HG03039 (cell line): ENCODE measurements at regions not wholly inside any gene's neighbourhood (a gene's known extent, or its start where the extent isn't known, plus 50 kb on each side); places are given as distances from the start of the nearest gene placed in this dataset.

ENCODE experiments used
- ATAC-seq: cut with Tn5 transposase; IDR thresholded peaks from one replicate; pipeline ENCODE4 v1.9.1; 2021; ENCODE audit warnings: mild to moderate bottlenecking, moderate library complexity; ENCODE audit not compliant: unreplicated experiment

GRCh38 chr5:159774476-159775031 is 141.7 kb upstream of the ADRA1B start:
- ATAC-seq = no peak

DNA sequence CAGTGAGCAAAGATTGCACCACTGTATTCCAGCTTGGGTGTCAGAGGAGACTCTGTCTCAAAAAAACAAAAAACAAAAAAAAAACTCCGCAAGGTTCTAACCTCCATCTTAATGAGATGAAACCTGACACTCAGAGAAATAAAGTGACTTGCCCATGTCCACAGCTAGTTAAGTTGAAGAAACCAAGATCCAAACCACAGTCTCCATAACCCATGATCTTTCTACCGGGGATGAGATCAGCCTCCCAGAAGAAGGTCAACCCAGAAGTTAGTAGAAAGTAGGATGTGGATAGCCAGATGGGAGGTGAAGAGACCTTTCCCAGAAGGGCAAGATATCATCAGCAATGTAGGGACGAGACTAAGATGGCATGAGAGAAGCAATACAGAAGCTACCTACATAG is 140.4 kb upstream of the ADRA1B start:
- no peak for ATAC-seq

DNA sequence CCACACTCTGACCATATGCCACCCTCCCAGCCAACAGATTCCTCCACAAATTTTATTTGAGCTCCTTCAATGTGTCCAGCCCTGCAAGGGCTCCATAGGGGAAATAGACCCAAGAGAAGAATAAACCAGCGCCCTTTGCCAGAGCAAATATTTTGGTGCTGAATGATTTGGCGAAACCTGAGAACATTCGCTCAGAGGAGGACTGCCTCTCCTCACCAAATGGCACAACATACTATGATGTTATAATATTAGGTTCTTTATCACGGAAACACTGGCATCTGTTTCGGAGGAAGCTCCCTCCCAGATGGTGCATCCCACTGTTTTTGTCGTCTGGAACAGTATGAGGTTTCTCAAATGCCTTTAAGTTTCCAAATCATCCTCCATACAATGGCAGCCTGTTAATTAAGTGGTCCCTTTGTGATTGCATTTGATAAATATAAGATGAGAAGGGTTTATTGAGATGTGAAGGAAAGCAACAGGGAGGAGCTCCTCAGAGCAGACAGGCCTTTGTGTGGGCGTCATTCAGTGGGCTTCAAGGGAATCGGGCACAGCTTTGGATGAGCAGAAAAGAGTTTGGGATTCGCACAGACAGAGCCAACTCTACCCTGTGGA is 139.1 kb upstream of the ADRA1B start:
- ATAC-seq = no peak

GRCh38 chr5:159779481-159779880 is 136.8 kb upstream of the ADRA1B start:
- ATAC-seq = no peak

GRCh38 chr5:159780246-159780645 is 136.0 kb upstream of the ADRA1B start:
- no peak for ATAC-seq

GRCh38 chr5:159781626-159782157 is 134.6 kb upstream of the ADRA1B start:
- no peak for ATAC-seq

DNA sequence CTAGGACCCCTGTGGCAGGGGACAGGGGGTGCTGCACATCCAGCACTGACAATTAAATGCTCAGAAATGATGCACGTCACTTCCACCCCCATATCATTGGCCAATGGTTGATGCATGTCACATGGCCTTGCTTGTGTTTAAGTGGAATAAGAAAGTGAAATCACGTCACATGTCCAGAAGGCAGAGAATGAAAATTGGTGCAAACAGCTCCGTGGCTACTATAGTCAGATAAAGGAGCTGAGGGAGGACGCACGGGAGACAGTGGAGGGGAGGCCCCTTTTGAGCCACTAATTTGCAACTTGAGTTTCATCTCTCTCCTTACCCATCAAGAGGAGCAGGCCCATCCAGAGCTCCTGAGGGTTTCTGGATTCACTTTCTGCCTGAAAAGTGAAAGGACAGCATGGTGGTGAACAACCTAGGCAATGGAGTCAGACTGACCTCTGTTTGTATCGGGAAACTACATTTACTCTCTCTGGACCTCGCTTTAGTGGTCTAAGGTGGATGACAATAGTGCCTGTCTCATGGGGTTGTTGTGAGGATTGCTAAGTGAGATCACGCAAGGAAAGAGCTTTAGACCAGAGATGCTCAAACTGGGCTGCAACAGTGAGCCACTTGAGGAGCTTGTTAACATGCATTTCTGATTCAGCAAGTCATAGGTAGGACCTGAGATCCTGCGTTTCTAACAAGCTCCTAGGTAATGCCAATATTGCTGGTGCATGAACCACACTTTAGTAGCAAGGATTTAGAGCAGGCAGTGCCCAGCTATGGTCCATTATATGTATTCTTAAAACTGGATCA is 133.9 kb upstream of the ADRA1B start:
- ATAC-seq = peak; percentile 90

DNA sequence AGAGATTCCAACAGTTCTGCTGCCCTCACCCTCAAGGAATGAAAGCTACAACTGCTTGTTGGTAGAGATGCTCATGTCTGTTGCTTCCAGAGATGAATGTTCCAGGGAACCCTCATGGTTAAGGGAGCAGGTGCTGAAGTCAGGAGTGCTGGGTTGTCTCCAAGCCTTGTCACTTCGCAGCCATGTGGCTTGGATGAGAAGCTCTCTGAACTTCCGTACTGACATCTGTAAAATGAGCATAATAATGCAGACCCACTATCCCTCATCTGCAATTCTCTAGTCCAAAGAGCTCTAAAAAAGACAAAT is 133.3 kb upstream of the ADRA1B start:
- ATAC-seq = no peak

DNA sequence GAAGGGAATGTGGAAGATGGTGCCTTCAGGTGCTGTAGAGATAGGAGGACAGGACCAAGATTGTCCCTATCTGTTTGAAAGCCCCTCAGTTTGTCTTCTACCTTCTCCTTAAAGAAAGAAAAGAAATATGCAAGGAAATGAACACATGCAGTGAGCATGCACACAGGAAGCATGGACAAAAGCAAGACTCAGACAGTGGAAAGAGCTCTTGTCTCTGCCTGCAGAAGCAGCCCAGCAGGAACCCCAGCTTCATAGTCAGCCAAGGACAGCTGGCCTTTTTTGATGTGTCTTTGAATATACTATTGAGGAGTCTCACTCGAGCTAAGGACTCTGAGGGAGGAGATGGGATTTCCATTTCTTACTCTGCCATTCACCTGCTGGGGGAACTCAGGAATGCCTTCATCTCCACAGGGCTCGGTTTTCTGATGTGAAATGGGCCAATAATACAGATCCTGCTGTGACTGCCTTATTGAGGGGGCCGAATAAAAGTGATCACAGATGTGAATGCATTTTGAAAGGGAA is 132.5 kb upstream of the ADRA1B start:
- no peak for ATAC-seq

GRCh38 chr5:159784993-159785392 is 131.3 kb upstream of the ADRA1B start:
- ATAC-seq = no peak

DNA sequence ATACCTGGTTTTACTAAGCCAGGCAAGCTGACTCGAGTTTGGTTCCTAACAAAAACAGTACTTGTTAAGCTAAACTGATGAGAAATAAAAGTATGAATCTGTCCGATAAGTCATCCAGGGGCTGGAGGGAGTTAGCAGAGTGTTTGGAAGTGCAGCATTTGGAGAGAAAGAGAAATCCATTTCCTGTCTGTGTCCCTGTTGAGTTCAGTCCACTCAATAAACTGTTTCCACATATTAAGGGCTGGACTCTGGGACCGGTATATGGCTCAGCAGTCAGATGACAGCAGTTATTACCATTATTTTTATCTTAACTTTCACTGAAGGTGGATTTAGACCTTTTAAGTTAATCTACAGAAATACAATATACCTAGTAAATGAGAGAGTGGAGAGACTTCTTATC is 130.6 kb upstream of the ADRA1B start:
- no peak for ATAC-seq

GRCh38 chr5:159786201-159786600 is 130.1 kb upstream of the ADRA1B start:
- ATAC-seq = no peak

DNA sequence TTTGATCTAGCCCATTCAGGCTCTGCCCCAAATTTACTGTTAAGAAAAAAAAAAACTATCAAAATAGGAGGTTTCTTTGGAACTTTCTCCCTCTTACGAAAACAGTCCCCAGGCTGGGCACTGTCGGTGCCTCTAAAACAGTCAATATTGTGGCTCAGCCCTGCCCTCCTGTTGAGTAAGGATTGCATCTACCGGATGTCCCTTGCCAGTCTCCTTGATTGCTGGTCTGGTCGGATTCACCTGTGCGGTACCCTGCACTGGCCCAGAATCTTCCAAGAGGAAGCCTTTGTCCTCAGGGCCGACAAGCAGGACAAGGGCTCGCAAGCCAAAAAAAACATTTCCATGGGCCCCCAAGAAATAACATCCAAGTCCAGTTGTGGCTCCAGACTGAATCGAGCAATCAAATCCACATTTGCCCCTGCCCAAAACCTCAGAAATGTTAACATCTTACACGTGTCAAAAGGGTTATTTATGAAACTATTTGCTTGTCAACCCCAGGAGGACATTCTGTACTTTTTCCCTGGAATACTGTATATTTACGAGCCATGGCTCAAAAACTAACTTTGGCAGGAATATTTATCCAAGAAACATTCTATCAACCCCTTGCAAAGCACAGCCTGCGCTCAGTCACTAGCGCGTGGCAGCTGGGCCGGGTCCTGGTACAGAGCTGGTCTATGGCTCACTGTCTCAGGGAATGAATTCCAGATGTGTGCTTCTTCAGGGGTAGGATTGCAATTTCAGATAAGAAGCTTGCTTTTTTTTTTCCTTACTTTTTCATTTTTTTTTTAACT is 129.2 kb upstream of the ADRA1B start:
- ATAC-seq = no peak

DNA sequence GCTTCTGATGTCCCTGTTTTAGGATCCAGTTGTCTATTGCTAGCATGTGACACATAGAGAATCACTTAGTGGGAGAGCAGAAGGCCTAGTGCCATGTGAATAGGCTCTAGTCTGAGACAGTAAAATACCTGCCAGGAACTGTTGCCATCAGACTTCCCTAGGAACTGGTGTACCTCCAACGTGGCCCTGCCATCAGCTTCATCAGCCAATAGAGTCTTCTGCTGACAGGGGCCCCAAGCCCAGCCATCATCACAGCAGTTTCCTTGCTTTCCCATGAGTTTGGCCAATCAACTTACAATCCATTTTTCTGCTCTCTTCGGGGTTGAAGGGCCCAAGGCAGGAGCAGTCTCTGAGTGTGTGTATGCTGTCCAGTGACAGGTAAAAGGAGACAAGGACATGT is 128.4 kb upstream of the ADRA1B start:
- ATAC-seq = no peak

DNA sequence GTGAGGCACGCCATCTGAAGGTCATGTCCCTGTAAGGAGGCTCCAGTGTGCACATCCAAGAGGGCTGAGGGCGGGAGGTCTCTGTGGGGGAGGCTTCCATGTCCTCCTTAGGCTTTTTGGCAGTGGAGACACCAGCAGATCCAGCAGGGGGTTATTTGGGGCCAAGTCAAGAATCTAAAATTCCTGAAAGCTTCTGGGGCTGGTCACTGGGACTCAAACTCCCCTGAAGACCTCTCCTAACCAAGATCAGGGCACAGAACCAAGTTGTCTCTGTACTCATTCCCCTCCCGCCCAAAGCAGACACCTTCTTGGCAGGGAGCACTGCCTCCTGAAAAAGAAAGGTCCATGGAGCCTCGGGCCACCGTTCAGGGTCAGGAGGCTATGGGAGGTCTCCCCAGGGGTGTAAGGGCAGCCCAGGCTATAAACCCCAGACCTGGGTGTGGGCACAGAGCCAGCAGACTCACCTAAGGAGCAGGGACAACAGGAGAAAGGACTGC is 127.4 kb upstream of the ADRA1B start:
- no peak for ATAC-seq

- ATAC-seq = no peak
These were observed 124.1 kb upstream of the ADRA1B start for GRCh38 chr5:159792180-159792579.

DNA sequence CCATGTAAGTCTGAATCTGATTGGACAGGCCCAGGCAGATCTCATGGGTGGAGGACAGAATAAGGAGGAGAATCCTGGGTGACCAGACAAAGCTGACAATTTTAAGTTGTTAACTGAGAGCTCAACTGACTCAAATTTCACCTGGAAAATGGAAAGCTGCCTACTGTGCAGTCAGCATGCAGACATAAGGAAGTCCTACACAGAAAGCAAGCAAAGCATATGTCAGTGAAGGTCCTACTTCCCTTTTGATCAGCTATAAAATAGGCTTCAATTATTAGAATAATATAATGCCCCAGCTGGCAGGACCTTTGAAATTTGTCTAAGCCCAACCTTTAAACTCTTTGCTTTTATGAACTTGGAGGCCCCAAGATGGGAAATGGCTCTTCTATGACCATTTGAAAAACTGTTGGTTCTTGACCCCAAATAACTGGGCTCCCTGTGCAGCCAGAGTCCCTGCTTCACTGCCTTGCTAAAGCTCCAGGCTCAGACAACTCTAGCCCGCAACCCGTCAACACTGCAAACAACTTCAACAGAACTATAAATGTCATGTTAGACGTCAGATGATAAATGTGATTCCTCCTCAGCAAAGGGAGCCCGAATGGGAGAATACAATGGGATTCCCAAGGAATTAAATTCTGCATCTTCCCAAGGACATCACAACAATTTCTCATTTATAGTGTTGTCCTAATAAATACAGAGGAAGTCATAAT is 118.9 kb upstream of the ADRA1B start:
- no peak for ATAC-seq

- ATAC-seq = no peak
These were observed 116.6 kb upstream of the ADRA1B start for GRCh38 chr5:159799701-159800100.

GRCh38 chr5:159800131-159800840 is 116.0 kb upstream of the ADRA1B start:
- ATAC-seq = no peak

- ATAC-seq = no peak
These were observed 115.0 kb upstream of the ADRA1B start for GRCh38 chr5:159801303-159801702.
